Fibroblast of peridontal ligament (primary cell): ENCODE measurements at regions not wholly inside any gene's neighbourhood (a gene's known extent, or its start where the extent isn't known, plus 50 kb on each side); places are given as distances from the start of the nearest gene placed in this dataset.

Source experiments
- DNase-seq: peaks from one replicate; pipeline ENCODE4 v3.0.0-alpha.2; 2010; ENCODE audit errors: extremely low read depth

DNA sequence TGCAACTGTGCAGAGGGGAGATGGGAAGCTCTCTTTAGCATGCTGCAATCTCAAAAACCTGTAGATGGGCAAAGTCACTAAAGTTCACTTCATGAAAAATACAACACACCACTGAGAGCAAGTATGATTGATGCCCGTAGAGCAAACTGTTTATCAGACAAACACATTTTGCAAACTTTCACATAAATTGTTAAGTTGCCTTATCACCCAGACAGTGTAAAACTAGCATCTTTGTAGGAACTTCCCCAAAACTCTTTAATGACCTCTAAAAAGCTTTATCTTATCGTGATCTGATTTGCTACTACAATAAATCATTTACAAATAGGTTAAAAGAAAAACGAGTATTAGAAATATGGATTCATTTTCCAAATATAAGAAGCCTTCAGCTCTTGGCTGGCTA is 391.0 kb downstream of the LMO4 start:
- no peak for DNase-seq

DNA sequence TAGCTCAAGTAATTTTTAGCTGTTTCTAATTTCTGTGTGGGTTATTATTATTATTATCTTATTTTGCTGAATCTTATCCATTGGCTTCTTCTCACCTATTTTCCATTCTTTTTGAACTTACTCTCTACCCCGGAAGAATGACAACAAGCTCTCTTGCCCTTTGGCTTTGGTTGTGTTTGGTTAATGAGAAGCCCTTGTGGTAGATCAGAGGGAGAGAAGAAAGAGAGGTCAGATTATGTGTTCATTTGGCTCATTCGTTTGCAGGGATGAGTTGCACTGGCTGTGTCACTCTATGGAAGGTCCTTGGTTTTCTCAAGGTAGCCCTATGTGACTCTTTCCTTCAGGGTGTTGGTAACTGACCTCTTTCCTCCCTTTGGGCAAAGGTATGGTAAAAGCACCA is 391.9 kb downstream of the LMO4 start:
- no peak for DNase-seq

DNA sequence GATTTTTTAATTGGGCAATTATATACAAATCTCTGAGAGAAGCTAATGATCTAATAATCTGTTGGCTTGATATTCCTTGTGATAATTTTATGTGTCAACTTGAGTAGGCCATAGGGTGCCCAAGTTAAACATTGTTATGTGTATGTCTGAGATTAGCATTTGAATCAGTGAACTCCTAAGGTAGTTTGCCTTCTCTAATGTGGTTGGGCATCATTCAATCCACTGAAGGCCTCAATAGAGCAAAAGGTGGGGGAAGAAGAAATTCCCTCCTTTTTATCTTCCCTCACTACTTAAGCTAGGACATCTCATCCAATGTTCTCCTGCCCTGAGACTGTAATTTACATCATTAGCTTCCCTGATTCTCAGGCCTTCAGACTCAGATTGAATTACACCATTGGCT is 394.5 kb downstream of the LMO4 start:
- DNase-seq: no peak

DNA sequence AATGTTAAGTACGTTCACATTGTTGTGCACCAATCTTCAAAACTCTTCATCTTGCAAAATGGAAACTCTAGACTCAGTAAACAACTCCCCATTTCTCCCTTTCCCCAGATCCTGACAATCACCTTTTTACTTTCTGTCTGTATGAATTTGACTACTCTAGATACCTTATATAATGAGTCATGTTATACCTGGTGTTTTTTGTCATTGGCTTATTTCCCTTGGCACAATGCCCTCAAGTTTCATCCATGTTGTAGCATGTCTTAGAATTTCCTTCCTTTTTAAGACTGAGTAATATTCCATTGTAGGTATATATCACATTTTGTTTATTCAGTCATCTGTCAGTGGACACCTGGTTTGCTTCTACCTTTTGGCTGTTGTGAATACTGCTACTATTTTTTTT is 399.5 kb downstream of the LMO4 start:
- no peak for DNase-seq

DNA sequence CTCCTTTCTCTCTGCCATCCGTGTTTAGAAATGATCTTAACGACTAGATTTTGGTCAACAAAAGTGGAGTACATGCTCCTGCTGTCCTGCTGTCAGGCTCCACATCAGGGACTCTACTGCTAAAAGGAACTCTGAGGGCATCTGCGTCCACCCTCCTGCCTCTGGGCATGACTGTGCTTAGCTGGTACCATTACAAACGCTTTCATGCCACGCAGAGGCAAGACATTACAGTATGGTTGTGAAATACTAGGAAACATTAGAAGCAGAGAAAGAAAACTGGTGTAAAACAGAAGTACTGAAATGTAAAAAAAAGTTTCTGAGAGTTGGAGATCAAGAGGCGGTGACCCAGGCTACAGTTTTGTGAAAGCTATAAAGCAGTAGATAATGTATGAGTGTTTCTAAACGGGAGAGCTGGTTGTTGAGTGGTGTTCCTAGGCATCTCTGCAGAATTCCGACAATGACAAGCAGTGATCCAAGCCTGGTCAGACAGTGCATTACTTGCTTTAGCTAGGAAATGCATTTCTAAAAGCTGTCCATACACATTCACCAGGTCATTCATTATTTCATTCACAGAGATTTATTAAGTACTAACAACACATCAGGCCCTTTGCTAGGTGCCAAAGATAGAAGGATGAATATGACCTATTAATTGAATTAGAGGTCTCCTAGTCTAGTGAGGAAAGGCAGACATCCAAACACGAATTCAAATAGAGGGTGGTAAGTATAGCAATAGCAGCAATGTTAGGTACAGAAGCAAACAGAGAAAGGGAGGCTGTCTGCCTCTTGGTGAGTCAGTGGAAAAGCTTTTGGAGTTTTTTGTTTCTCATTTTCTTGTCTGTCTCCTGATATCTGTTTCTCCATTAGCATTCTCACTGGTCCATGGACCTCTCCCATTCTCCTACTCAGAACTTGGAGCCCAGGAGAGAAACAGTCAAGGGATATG is 401.9 kb downstream of the LMO4 start:
- DNase-seq: no peak

DNA sequence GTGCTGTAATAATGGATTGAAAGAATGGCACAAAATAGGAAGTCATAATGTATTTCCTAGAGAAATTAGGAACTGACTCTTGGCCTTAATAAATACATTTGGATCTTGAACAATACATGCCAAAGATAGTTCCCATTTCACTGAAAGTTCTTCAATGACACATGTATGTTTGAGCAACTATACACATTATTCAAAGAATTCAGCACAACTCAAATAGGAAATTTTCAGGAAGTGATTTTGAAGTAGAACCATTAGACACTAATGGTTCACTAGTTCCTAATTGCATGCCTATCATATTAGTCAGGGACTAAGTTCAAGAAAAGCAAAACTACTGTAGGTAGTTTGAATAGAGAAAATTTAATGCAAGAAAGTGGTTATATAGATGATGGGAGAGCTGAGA is 404.7 kb downstream of the LMO4 start:
- no peak for DNase-seq

DNA sequence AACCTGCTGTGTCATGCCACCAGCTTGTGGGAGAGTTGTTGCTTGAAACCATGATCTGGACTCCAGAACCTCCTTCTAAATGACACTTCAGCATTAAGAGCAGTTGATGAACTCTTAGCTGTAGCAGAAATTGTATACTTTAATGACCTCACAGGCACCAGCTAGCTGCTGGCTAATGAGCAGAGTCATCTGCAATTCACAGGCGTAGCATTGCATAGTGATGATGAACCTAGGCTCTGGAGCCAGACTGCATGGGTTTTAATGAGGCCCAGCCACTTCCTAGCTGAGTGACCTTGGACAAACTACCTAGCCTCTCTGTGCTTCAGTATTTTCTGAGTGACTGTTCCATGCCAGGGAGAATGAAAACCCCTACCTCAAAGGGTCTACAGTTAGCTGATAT is 407.1 kb downstream of the LMO4 start:
- no peak for DNase-seq

DNA sequence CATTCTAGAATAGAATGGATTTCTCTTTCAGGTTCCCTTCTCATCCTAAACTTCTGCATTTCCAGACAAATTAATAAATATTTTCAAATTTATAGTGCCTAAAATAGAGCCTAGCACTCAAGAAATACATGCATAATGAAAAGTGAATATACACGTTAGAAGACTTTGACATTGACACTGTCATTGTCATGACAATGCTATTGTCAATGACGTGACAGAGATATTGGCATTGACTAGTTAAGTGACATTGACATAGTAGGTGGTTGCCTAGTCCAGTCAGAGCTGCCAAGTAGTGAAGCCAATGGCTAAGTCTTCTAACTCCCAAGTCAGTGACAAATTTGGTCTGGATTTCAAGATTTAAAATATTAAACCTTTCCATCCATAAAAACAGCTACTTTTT is 410.5 kb downstream of the LMO4 start:
- DNase-seq: no peak

DNA sequence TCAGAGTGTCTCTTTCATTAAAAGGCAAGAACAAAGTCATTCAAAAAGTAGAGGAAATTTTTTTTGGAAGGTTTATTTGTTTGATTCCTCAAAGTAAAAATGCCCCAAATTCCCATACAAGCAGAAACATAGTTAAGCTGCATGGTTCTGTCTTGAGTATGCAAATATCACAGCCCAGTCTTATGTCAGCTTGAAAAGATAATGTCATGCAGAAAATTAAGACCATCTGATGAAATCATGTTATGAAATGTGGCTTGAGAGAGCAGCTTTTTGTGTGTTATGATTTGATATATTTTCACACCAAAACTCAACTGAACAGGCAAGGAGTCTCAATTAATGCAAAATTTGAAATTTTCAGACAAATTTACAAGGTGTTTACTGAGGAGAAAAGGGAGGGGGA is 411.0 kb downstream of the LMO4 start:
- no peak for DNase-seq

DNA sequence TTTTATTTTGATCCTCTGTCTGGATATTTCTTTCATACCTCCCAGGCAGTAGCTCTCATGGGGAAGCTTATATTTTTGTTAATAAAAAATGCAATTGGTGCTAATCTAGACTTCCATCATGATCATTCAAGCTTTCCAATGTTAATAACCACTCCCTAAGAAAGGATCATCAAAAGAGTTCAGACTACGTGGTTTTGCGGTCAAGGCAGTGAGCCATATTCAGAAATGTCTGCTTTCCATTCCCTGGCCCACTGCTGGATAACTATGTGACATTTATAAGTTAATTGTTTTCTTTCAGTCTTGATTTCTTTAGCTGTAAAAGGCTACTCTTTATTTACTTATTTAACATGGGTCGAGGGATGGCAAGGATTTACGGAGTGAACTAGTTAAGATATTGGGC is 414.6 kb downstream of the LMO4 start:
- DNase-seq: no peak

DNA sequence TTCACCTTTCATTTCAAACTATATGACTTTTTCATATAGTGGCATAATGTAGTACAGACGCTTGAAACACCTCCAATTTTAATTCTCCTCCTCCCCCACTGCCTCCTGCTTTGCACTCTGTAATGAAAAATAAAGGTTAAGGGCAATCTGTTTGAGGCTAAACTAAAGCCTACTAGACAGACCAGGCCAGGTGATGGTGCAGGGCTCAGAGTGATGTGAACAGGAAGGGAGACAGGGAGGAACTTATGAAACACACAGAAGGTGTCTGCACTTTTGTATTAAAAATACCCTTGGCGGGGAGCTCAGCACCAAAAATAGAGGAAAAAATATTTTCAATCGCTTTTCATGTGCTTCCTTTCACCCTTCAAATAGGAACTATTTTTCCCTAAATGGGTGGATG is 415.4 kb downstream of the LMO4 start:
- no peak for DNase-seq

DNA sequence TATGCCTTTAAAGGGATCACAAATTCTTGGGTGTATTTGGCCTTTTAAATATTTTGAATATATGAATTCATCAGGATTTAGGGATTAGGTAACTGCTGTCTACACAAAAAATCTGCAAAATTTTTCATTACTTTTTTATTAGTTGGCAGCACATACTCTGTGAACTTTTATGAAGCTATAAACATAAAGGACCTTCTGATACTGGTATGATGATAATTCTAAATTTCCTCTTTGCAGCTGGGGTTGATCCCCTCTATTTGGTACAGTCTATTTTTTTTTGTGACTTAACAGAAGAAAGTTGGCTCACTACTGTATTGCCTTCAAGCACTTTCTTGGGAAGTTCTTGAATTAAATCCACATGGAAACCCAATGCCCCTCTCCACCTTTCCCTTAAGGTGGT is 416.1 kb downstream of the LMO4 start:
- DNase-seq: no peak

DNA sequence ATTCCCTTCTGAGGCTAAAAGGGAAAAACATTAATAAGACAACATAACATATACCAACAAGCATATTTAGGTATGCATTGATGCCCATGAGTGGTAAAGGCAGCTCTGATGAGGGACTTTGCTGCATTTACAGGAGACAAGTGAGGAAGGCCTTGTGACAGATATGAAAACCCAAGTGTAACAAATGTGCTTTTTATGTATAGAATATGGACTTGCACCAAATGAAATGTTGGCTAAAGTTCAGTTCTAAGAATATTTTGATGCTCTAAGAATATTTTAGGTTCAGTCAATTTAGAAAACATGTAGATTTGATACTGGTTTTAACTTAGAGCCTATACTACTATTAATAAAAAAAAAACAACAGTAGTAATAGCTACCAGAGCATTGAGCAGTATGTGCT is 424.7 kb downstream of the LMO4 start:
- no peak for DNase-seq

DNA sequence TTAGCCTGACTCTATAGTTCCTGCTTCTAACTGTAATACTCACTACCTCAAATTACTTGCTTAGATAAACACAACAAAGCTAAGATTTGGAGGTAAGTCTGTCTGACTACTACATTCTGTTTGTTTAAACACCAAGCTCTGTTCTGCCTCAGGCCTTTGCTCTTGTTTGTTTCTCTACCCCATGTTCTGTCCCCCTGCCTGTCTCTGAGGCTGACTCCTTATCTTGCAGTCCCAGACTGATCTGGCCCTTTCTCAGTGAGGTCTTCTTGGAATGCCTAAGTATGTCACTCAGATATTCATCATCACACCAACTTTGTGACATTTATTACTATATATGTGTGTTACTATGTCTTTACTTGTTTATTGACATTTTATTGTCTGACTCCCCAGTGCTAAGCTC is 425.5 kb downstream of the LMO4 start:
- DNase-seq: no peak

DNA sequence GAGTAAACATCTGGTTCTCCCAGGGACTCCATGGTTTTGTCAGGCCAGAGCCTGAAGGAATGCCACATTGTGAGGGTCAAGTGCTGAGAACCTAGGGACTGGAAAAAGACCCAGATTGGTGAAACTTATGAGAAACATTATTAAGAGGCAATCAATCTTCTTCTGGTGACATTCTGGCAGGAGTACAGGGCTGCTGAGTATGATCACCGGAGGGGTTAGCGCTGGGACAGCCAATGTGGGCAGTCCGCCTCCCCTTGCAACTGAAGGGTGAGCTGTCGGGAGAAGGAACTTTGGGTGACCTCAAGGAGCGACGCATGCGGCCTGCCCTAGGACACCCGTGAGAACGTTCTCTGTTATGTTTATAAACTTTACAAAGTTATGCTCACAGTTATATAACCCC is 429.0 kb downstream of the LMO4 start:
- DNase-seq: no peak

DNA sequence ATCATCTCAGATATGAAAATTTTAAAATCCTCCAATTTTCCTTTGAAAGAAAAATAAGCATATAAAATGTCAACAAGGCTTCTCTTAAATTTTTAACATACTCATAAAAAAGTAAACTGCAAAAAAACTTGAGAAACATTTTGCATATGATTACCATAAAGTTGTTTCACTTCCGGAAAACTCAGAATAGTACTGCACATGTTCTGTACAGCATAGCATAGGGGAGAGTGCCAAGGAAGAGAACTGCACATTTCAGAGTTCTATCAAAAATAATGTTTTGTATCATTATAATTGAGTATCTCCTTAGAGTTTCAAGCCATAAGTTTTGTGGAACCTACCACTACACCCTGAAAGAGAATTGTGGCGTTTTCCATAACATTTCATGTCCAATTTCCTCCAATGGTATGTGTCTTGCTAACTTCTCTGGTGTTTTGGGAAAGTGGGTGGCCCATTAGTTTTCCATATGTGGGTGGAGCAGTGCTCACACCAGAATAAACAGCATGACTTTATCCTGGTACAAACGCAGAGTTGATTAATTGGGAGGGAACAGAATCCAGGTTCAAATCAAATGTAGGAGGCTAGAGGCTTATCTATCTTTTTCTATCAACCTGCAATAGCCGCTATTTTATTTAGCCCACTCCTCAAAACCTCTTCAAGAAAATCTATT is 430.9 kb downstream of the LMO4 start:
- DNase-seq: no peak

DNA sequence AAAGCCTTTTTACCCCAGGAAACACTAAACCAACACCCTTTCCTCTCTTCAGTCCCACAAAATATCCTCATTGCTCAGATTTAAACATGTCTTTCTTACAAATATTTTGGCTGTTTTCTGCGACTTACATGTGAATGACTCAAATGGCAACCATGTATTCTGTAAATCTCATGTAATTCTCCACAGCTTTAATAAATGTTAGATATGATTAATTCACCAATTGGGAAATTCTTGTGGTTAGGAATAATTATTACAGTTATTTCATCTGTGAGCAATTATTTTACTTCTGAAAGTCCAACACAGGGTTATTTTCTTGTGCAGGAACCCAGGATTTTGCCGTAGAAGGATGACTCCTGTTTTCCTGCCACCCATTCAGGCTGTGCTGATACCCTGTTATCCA is 431.5 kb downstream of the LMO4 start:
- DNase-seq: no peak

DNA sequence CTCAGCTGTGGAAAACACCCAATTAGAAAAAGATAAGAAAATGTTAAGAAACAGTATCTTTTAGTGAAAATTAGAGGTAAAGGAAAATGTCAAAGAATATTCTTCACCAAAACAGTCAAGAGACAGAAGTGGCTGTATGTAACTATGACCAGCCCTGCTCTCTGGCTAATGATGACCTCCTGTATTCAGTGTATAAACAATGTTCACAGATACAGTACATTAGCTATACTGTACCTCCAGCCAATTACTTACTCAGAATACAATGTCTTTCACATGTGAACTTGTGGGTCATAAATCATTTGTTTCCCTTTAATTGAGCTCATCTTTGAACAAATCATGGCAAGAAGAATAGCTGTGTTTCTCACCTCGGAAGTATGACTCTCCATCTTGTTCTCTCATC is 432.0 kb downstream of the LMO4 start:
- no peak for DNase-seq

DNA sequence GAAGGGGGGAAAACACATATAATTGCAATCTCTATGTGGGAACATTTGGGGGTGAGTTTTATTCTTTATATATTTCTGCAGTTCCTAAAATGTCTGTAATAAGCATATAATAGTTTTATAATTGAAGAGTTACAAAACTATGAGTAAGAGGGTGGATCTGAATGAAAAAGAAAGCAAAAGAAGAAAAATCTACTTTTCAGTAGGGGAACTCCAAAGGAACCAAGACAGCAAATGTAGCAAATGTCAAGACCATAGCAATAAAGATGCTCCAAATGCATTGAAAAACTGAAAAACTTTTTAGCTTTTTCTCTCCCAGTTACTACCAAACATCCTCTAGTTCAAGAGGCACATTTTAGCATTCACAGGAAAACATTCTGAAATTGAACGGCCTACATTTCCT is 434.8 kb downstream of the LMO4 start:
- peak; percentile 2 for DNase-seq

DNA sequence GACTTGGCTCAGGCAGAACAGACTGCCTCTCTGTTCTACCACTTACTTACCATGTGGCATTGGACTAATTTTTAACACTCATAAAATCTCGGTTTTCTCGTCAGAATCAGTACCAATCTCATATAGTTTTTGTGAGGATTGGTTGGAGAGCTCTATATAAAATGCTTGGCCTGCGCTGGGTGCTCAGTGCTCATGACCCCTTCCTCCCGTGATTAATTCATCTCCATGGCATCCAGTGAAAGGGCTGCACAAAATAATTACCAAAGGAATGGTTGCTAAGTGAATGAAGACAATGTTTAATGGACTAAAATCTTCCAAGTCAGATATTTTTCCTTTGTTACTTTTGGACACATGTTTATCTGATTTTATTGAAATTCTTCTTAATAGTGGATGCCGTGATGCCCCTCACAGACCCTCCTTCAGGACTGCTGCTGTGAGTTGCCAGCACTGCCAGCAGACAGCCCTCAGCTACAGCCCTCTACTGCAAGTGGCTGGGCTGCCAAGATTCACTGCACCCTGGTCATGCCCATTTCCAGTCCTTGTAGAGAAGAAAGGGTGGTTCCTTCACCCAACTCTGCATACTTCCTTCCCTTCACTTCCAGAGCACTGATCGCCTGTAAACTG is 436.5 kb downstream of the LMO4 start:
- no peak for DNase-seq

DNA sequence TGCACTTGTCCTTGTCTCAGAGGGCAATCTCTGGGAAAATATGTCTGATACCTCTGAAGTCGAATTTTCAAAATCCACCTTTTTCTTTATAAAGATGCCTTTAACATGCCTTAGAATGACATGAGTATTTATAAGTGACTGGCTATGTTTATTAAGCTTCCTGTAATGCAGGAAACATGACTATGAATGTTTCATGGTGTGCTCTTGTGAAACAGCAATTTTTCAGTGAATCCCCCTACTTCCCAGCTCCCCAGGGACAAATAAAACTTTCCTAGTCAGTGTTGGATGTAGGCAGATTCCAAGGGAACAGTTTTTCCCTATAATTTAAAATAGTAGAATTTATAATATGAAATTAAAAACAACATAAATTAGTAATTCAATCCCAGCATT is 437.0 kb downstream of the LMO4 start:
- DNase-seq: no peak

DNA sequence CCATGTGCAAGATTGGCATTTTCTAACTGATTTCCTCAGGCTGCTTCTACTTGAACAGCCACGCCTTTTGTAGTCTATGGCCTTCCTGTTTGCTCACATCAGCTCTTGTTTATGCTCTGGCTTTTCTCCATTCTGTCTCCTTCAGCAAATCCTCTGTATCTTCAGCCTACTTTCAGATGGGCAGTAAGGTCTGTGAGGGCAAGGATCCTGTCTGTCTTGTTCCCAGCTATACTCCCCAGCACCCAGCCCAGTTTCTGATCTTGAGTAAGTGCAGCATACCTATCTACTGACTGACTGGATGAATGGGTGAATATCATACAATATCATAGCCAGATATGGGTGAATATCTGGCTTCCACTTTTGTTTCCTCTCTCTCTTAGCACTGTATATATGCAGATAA is 438.1 kb downstream of the LMO4 start:
- no peak for DNase-seq

DNA sequence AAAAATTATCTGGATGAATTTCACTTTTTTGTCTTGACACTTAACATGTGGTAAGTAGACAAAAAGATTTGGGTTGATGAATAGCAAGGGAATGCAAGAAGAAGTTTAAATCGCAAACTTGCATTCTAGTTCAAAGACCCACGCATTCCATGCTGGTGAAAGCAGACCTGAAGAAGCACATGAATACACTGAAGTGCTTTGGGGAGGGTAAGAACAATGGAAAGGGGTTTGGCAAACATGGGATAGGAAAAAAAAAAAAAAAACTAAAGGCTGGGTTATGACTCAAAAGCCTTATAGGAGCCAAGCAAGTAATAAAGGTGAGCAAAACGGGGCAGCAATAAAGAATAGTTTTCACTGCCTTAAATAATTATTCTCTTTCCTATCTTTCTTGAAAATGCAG is 450.2 kb downstream of the LMO4 start:
- DNase-seq: no peak
